HCT116 (cell line): ENCODE measurements at regions not wholly inside any gene's neighbourhood (a gene's known extent, or its start where the extent isn't known, plus 50 kb on each side); places are given as distances from the start of the nearest gene placed in this dataset.

ENCODE experiments used
- ATAC-seq: fragments of 200-7000 bp; cut with Tn5 transposase; 2 replicates; pipeline ENCODE4 v1.9.1; 2020; ENCODE audit warnings: mild to moderate bottlenecking, moderate library complexity
- BruUV-seq: library from RNA; stranded (reverse); fragments of 400-500 nt; replicated peaks from 2 replicates; lab custom pipeline; 2021; lab: Mats Ljungman, UMichigan
- CTCF ChIA-PET: fragments of 300-600 bp; sonication (Branson Sonifier 250); formaldehyde crosslinking; loops from one replicate; lab custom pipeline; 2021; ENCODE audit warnings: antibody characterized with exemption; lab: Charles Lee
- POLR2A ChIA-PET: fragments of 300-600, 350-600 bp; sonication (Branson Sonifier 250); formaldehyde crosslinking; loops from one replicate; lab custom pipeline; 2021; ENCODE audit warnings: antibody characterized with exemption; lab: Charles Lee
- RAD21 ChIA-PET, 2 experiments: fragments of 300-600 bp; sonication (Branson Sonifier 250); formaldehyde crosslinking; loops; one replicate each; lab custom pipeline; 2023; ENCODE audit warnings: low total read pairs in 2 of 2; ENCODE audit not compliant: uncharacterized antibody in 2 of 2, unreplicated experiment in 2 of 2, low non-redundant PET in 1 of 2; lab: Charles Lee
- DNase-seq: peaks from one replicate; pipeline ENCODE4 v3.0.0-alpha.2; 2010; ENCODE audit warnings: low read depth, low spot score
- H2AFZ ChIP-seq: fragments of 200-600 bp; shearing (Covaris generic), sonication (generic); 2 replicates; pipeline ENCODE4 v1.6.1; 2017; ENCODE audit warnings: low read depth, mixed run types, mixed read lengths, antibody characterized with exemption, low read length; ENCODE audit not compliant: poor library complexity, severe bottlenecking
- H3K27ac ChIP-seq: 2 replicates; pipeline ENCODE4 v1.5.1; 2012; ENCODE audit warnings: low read depth, low read length
- H3K27me3 ChIP-seq: fragments of 200-600 bp; sonication (generic); 2 replicates; pipeline ENCODE4 v1.6.1; 2016; ENCODE audit warnings: mixed run types, low read length, mixed read lengths; ENCODE audit not compliant: insufficient read depth
- H3K36me3 ChIP-seq, 2 experiments: fragments of 200-500 bp in 1 of 2; fragments of 200-600 bp in 1 of 2; sonication (Bioruptor generic) in 1 of 2; sonication (generic) in 1 of 2; 2 replicates each; pipeline versions ENCODE4 v1.5.1 to v1.6.1; 2014 to 2016; ENCODE audit warnings: low read length in 2 of 2, inconsistent platforms in 1 of 2, mixed read lengths in 1 of 2, mixed run types in 1 of 2; ENCODE audit not compliant: insufficient read depth in 2 of 2, control insufficient read depth in 1 of 2
- H3K4me1 ChIP-seq, 2 experiments: fragments of 200-600 bp in 1 of 2; sonication (generic) in 1 of 2; 2 replicates each; pipeline versions ENCODE4 v1.5.1 to v1.6.1; 2012 to 2017; ENCODE audit warnings: low read length in 2 of 2, inconsistent platforms in 1 of 2, mild to moderate bottlenecking in 1 of 2, mixed read lengths in 1 of 2, mixed run types in 1 of 2, moderate library complexity in 1 of 2; ENCODE audit not compliant: insufficient read depth in 2 of 2, control insufficient read depth in 1 of 2
- H3K4me2 ChIP-seq: fragments of 200-600 bp; sonication (generic); 2 replicates; pipeline ENCODE4 v1.6.1; 2017; ENCODE audit warnings: mixed run types, low read length, mixed read lengths
- H3K4me3 ChIP-seq, 2 experiments: fragments of 200-600 bp in 1 of 2; sonication (generic) in 1 of 2; replicated peaks in 1 of 2; 2 replicates each; pipeline ENCODE4 v1.5.1; 2011 to 2016; ENCODE audit warnings: low read length in 2 of 2, control low read depth in 1 of 2, low read depth in 1 of 2, mild to moderate bottlenecking in 1 of 2, mixed read lengths in 1 of 2, mixed run types in 1 of 2
- H3K79me2 ChIP-seq: fragments of 200-600 bp; sonication (generic); 2 replicates; pipeline ENCODE4 v1.6.1; 2017; ENCODE audit warnings: mild to moderate bottlenecking, mixed run types, low read length, moderate library complexity, mixed read lengths; ENCODE audit not compliant: insufficient read depth
- H3K9ac ChIP-seq: fragments of 200-600 bp; sonication (generic); 2 replicates; pipeline ENCODE4 v1.6.1; 2016; ENCODE audit warnings: low read length, mixed read lengths
- H3K9me2 ChIP-seq: fragments of 200-600 bp; sonication (generic), shearing (Covaris generic); 2 replicates; pipeline ENCODE4 v1.6.1; 2017; ENCODE audit warnings: mixed run types, mild to moderate bottlenecking, moderate library complexity; ENCODE audit not compliant: insufficient read depth
- H3K9me3 ChIP-seq, 2 experiments: fragments of 200-500 bp in 1 of 2; fragments of 200-600 bp in 1 of 2; sonication (Bioruptor generic) in 1 of 2; sonication (generic) in 1 of 2; 2 replicates each; pipeline ENCODE4 v1.6.1; 2014 to 2017; ENCODE audit warnings: low read length in 2 of 2, mixed read lengths in 2 of 2, inconsistent platforms in 1 of 2, low read depth in 1 of 2, mild to moderate bottlenecking in 1 of 2, mixed run types in 1 of 2, moderate library complexity in 1 of 2; ENCODE audit not compliant: control insufficient read depth in 1 of 2, insufficient read depth in 1 of 2
- H4K20me1 ChIP-seq: fragments of 200-600 bp; sonication (generic), shearing (Covaris generic); 2 replicates; pipeline ENCODE4 v1.6.1; 2017; ENCODE audit warnings: mixed run types, mild to moderate bottlenecking, moderate library complexity; ENCODE audit not compliant: insufficient read depth
- CEBPB ChIP-seq: IDR thresholded peaks from 2 replicates; pipeline ENCODE4 v1.6.1; 2012; ENCODE audit warnings: low read depth
- ELF1 ChIP-seq: IDR thresholded peaks from 2 replicates; pipeline ENCODE4 v1.6.1; 2012; ENCODE audit warnings: low read depth, borderline replicate concordance
- EZH2 ChIP-seq: fragments of 200-600 bp; sonication (generic); IDR thresholded peaks from 2 replicates; pipeline ENCODE4 v1.6.1; 2017; ENCODE audit warnings: antibody characterized with exemption, mixed run types
- EZH2phosphoT487 ChIP-seq: fragments of 200-600 bp; IDR thresholded peaks from 2 replicates; pipeline ENCODE4 v1.6.1; 2018; ENCODE audit warnings: antibody characterized with exemption, borderline replicate concordance
- POLR2A ChIP-seq: IDR thresholded peaks from 2 replicates; pipeline ENCODE4 v1.7.0; 2011; ENCODE audit warnings: borderline replicate concordance; ENCODE audit not compliant: insufficient read depth, insufficient read length; ENCODE audit errors: extremely low read depth
- SP1 ChIP-seq: IDR thresholded peaks from 2 replicates; pipeline ENCODE4 v1.6.1; 2012; ENCODE audit warnings: low read depth
- SRF ChIP-seq: IDR thresholded peaks from 2 replicates; pipeline ENCODE4 v1.6.1; 2012; ENCODE audit warnings: low read depth
- TCF7L2 ChIP-seq: IDR thresholded peaks from 2 replicates; pipeline ENCODE4 v1.7.0; 2011; ENCODE audit warnings: borderline replicate concordance, inconsistent platforms; ENCODE audit not compliant: insufficient read depth, insufficient read length; ENCODE audit errors: extremely low read depth
- YY1 ChIP-seq: IDR thresholded peaks from 2 replicates; pipeline ENCODE4 v1.6.1; 2011; ENCODE audit warnings: low read length, low read depth, moderate library complexity, mild to moderate bottlenecking; ENCODE audit not compliant: insufficient replicate concordance; ENCODE audit errors: extremely low read depth
- ZFX ChIP-seq: fragments of 450-650 bp; IDR thresholded peaks from 2 replicates; pipeline ENCODE4 v1.6.1; 2017
- ZNF274 ChIP-seq: fragments of 200-500 bp; sonication (Bioruptor generic); IDR thresholded peaks from 2 replicates; pipeline ENCODE4 v1.6.1; 2014; ENCODE audit warnings: mild to moderate bottlenecking, low read depth, low read length, inconsistent platforms
- intact Hi-C: fragments of 100-400 bp; cut with micrococcal nuclease; formaldehyde crosslinking; loops from 2 replicates; pipeline ENCODE4 v1.10.0; 2022
- TF ChIP-seq, protein P1 (sequence below), 3 experiments: fragments of 200-600 bp in 1 of 3; sonication (generic) in 1 of 3; IDR thresholded peaks in 2 of 3; conservative IDR thresholded peaks in 1 of 3; 2 replicates each; pipeline ENCODE4 v1.5.1; 2012 to 2017; ENCODE audit warnings: low read depth in 2 of 3, low read length in 2 of 3, antibody characterized with exemption in 1 of 3, borderline replicate concordance in 1 of 3, control low read depth in 1 of 3, mild to moderate bottlenecking in 1 of 3, mixed read lengths in 1 of 3, mixed run types in 1 of 3, moderate library complexity in 1 of 3; ENCODE audit not compliant: insufficient read depth in 1 of 3
- TF ChIP-seq, protein P2 (sequence below): IDR thresholded peaks from 2 replicates; pipeline ENCODE4 v1.6.1; 2012
- TF ChIP-seq, protein P3 (sequence below): IDR thresholded peaks from 2 replicates; pipeline ENCODE4 v1.6.1; 2011; ENCODE audit warnings: mild to moderate bottlenecking, low read length, moderate library complexity; ENCODE audit not compliant: insufficient replicate concordance; ENCODE audit errors: extremely low read depth

DNA sequence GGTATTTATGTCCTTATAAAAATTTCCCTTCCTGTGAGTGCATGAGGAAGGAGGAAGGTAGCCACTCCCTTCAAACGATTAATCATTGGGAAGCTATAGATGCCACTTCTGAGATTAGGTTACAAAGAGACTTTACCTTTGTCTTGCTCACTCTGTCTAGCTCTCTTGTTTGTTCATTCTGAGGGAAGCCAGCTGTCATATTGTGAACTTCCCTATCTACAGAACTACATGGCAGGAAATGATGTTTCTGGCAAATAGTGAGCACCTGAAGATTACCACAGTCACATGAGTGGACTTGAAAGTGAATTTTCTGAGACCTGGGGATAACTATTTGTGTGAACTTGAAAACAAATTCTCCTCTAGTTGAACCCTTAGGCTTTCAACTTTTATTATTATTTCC lies 776.8 kb downstream of the CCDC85A start:
- Histone ChIP-seq H2AFZ (no peak overlapping the region), H3K36me3 (no peaks in the 10 kb centered on the region), H3K79me2 (no peaks in the 10 kb centered on the region), H3K4me2 (no peak overlapping the region), H3K9ac (no peak overlapping the region), H4K20me1 (no peaks in the 10 kb centered on the region), H3K27ac (no peak overlapping the region), H3K4me1 (no peaks in the 10 kb centered on the region), H3K9me3 (no peaks in the 10 kb centered on the region), H3K27me3 (no peaks in the 10 kb centered on the region), H3K4me3 (no peak overlapping the region), H3K9me2 (no peaks in the 10 kb centered on the region)
- ATAC-seq (no peak), DNase-seq (no peak)
- ChIA-PET CTCF (no interaction called here), POLR2A (no interaction called here), RAD21 (no interaction called here)
- intact Hi-C loops: no loop called here
- no TSS peak for BruUV-seq
- TF ChIP-seq EZH2: no peak
- TF ChIP-seq SP1: no peak
- no peak for TF ChIP-seq SRF
- TF ChIP-seq TCF7L2: no peak
- TF ChIP-seq, protein P1, sequence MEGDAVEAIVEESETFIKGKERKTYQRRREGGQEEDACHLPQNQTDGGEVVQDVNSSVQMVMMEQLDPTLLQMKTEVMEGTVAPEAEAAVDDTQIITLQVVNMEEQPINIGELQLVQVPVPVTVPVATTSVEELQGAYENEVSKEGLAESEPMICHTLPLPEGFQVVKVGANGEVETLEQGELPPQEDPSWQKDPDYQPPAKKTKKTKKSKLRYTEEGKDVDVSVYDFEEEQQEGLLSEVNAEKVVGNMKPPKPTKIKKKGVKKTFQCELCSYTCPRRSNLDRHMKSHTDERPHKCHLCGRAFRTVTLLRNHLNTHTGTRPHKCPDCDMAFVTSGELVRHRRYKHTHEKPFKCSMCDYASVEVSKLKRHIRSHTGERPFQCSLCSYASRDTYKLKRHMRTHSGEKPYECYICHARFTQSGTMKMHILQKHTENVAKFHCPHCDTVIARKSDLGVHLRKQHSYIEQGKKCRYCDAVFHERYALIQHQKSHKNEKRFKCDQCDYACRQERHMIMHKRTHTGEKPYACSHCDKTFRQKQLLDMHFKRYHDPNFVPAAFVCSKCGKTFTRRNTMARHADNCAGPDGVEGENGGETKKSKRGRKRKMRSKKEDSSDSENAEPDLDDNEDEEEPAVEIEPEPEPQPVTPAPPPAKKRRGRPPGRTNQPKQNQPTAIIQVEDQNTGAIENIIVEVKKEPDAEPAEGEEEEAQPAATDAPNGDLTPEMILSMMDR (IDR thresholded peaks at IDR 0.05 in 2 of 3, conservative IDR thresholded peaks at IDR 0.05 in 1 of 3; ENCODE audit: borderline replicate concordance in 1 of 3, insufficient read depth in 1 of 3, low read depth in 2 of 3, low read length in 2 of 3): no peak
- TF ChIP-seq, protein P2, sequence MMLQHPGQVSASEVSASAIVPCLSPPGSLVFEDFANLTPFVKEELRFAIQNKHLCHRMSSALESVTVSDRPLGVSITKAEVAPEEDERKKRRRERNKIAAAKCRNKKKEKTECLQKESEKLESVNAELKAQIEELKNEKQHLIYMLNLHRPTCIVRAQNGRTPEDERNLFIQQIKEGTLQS: no peak

DNA sequence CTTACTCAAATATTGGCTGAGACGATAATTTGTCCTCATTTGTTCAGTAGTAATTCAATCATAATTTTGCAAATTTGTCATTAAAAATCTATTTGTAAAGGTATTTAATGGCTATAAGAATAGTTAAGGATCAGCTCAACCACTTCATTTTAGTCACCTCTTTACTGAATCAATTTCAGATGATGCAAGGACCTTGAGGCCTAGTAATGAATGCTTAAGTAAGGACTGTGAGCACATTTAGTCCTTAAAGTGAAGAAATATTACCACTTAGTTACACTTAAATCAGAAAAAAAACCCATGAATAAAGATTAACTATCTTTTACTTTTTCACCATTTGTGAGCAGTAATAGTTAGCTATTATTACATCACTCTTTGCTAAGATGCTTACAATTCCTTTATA lies 778.9 kb downstream of the CCDC85A start:
- Histone ChIP-seq H3K9me2 (no peaks in the 10 kb centered on the region), H3K9me3 (no peaks in the 10 kb centered on the region), H2AFZ (no peak overlapping the region), H3K79me2 (no peaks in the 10 kb centered on the region), H3K4me1 (no peaks in the 10 kb centered on the region), H4K20me1 (no peaks in the 10 kb centered on the region), H3K27me3 (no peaks in the 10 kb centered on the region), H3K27ac (no peak overlapping the region), H3K4me3 (no peak overlapping the region), H3K4me2 (no peak overlapping the region), H3K9ac (no peak overlapping the region), H3K36me3 (no peaks in the 10 kb centered on the region)
- ChIA-PET RAD21 (no interaction called here), CTCF (no interaction called here), POLR2A (no interaction called here)
- no TSS peak for BruUV-seq
- no peak for DNase-seq
- intact Hi-C loops: no loop called here
- no peak for ATAC-seq
- TF ChIP-seq EZH2 (no peak), ZNF274 (no peak), POLR2A (no peak), ELF1 (no peak), CEBPB (no peak), SRF (no peak), YY1 (no peak), EZH2phosphoT487 (no peak), ZFX (no peak)
- TF ChIP-seq, protein P3, sequence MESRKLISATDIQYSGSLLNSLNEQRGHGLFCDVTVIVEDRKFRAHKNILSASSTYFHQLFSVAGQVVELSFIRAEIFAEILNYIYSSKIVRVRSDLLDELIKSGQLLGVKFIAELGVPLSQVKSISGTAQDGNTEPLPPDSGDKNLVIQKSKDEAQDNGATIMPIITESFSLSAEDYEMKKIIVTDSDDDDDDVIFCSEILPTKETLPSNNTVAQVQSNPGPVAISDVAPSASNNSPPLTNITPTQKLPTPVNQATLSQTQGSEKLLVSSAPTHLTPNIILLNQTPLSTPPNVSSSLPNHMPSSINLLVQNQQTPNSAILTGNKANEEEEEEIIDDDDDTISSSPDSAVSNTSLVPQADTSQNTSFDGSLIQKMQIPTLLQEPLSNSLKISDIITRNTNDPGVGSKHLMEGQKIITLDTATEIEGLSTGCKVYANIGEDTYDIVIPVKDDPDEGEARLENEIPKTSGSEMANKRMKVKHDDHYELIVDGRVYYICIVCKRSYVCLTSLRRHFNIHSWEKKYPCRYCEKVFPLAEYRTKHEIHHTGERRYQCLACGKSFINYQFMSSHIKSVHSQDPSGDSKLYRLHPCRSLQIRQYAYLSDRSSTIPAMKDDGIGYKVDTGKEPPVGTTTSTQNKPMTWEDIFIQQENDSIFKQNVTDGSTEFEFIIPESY: no peak
- TF ChIP-seq, protein P1 (IDR thresholded peaks at IDR 0.05 in 2 of 3, conservative IDR thresholded peaks at IDR 0.05 in 1 of 3; ENCODE audit: borderline replicate concordance in 1 of 3, insufficient read depth in 1 of 3, low read depth in 2 of 3, low read length in 2 of 3): no peak
